ENCODE measurements at regions not wholly inside any gene's neighbourhood (a gene's known extent, or its start where the extent isn't known, plus 50 kb on each side); places are given as distances from the start of the nearest gene placed in this dataset.
A peak's percentile ranks its signal among the peaks of the same experiment; 100 is the strongest.

DNA sequence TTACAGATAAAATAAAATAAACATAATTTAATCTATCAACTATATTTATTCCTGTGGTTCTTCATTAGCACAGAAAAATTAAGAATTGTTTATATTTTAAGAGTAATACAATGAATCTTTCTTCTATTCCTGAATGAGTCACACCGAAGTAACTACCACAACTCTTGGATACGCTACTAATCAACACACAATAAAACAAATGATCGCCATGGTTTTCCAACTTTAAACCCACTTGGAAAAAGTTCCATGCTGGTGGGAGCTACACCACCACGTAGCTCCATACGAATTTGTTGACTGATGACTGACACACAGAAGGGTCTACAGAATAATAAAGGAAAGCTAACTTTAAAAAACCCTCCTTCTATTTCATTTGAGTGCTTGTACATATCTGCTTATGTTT, 135.8 kb upstream of the NEDD9 start:
- Histone ChIP-seq H3K4me2 (replicated peaks; ENCODE audit: extremely low read depth, low read length, poor library complexity, severe bottlenecking) (no peak overlapping the region), H3K27me3 (ENCODE audit: control insufficient read depth in 2 of 2, insufficient read depth in 2 of 2, low read length in 2 of 2) (no peaks in the 10 kb centered on the region), H3K9ac (ENCODE audit: insufficient read depth, low read length, poor library complexity, severe bottlenecking) (no peak overlapping the region), H2AFZ (ENCODE audit: insufficient read depth, low read depth, low read length, poor library complexity, severe bottlenecking) (no peak overlapping the region), H3K79me2 (ENCODE audit: insufficient read depth, low read length) (peaks cover 90% of the 10 kb centered on the region), H3K27ac (ENCODE audit: low read depth in 1 of 2, low read length in 2 of 2) (no peak overlapping the region), H3K36me3 (replicated peaks in 1 of 2; ENCODE audit: control insufficient read depth in 1 of 2, insufficient read depth in 2 of 2, low read length in 2 of 2) (peaks cover 0 to 12% of the 10 kb centered on the region in 2 donors), H3K4me1 (ENCODE audit: control insufficient read depth in 1 of 2, insufficient read depth in 2 of 2, low read length in 2 of 2) (peaks cover 68 to 75% of the 10 kb centered on the region in 2 donors), H3K4me3 (replicated peaks in 1 of 3; ENCODE audit: low read depth in 2 of 3, low read length in 3 of 3) (no peak overlapping the region), H4K20me1 (ENCODE audit: insufficient read depth, low read length) (no peaks in the 10 kb centered on the region), H3K9me3 (replicated peaks in 1 of 2; ENCODE audit: control insufficient read depth in 1 of 2, insufficient read depth in 1 of 2, low read length in 2 of 2) (no peaks in the 10 kb centered on the region)
- intact Hi-C loops (cut with micrococcal nuclease), result loop anchor here in 1 of 2 donors (5.0 kb wide), 2 partner anchors 44 to 51 kb away; no protein-coding TSS in a partner anchor
- Mint-ChIP-seq H3K27me3 (ENCODE audit: low read depth in 3 of 3) (peaks cover 0 to 4% (median 2%) of the 10 kb centered on the region in 3 donors), H3K4me1 (peaks cover 78% of the 10 kb centered on the region), H3K36me3 (peaks cover 51 to 56% of the 10 kb centered on the region in 2 donors), H3K27ac (peak overlapping the region in 1 of 7 donors; percentile 90), H3K4me3 (no peak overlapping the region), H3K9me3 (peaks cover 0 to 3% (median 0%) of the 10 kb centered on the region in 7 donors)
- TF ChIP-seq, protein P1, sequence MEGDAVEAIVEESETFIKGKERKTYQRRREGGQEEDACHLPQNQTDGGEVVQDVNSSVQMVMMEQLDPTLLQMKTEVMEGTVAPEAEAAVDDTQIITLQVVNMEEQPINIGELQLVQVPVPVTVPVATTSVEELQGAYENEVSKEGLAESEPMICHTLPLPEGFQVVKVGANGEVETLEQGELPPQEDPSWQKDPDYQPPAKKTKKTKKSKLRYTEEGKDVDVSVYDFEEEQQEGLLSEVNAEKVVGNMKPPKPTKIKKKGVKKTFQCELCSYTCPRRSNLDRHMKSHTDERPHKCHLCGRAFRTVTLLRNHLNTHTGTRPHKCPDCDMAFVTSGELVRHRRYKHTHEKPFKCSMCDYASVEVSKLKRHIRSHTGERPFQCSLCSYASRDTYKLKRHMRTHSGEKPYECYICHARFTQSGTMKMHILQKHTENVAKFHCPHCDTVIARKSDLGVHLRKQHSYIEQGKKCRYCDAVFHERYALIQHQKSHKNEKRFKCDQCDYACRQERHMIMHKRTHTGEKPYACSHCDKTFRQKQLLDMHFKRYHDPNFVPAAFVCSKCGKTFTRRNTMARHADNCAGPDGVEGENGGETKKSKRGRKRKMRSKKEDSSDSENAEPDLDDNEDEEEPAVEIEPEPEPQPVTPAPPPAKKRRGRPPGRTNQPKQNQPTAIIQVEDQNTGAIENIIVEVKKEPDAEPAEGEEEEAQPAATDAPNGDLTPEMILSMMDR (IDR thresholded peaks at IDR 0.05), result no peak
- no peak for DNase-seq
- WGBS (ENCODE audit: insufficient coverage), result 100% methylated on average over 2 of the region's 5 CpGs

- Mint-ChIP-seq H3K4me1 (peaks cover 75% of the 10 kb centered on the region), H3K27me3 (ENCODE audit: low read depth in 3 of 3) (peaks cover 0 to 5% (median 2%) of the 10 kb centered on the region in 3 donors), H3K27ac (peak overlapping the region; percentile 88 to 92 (median 92)), H3K9me3 (peaks cover 0 to 3% (median 0%) of the 10 kb centered on the region in 7 donors), H3K4me3 (no peak overlapping the region), H3K36me3 (peaks cover 56 to 61% of the 10 kb centered on the region in 2 donors)
- Histone ChIP-seq H3K4me1 (ENCODE audit: control insufficient read depth in 1 of 2, insufficient read depth in 2 of 2, low read length in 2 of 2) (peaks cover 63 to 69% of the 10 kb centered on the region in 2 donors), H3K36me3 (replicated peaks in 1 of 2; ENCODE audit: control insufficient read depth in 1 of 2, insufficient read depth in 2 of 2, low read length in 2 of 2) (peaks cover 0 to 17% of the 10 kb centered on the region in 2 donors), H3K9ac (ENCODE audit: insufficient read depth, low read length, poor library complexity, severe bottlenecking) (no peak overlapping the region), H3K27me3 (ENCODE audit: control insufficient read depth in 2 of 2, insufficient read depth in 2 of 2, low read length in 2 of 2) (no peaks in the 10 kb centered on the region), H3K79me2 (ENCODE audit: insufficient read depth, low read length) (peaks cover 88% of the 10 kb centered on the region), H4K20me1 (ENCODE audit: insufficient read depth, low read length) (no peaks in the 10 kb centered on the region), H3K27ac (ENCODE audit: low read depth in 1 of 2, low read length in 2 of 2) (peak overlapping the region; percentile 17 to 72), H3K9me3 (replicated peaks in 1 of 2; ENCODE audit: control insufficient read depth in 1 of 2, insufficient read depth in 1 of 2, low read length in 2 of 2) (no peaks in the 10 kb centered on the region), H3K4me2 (replicated peaks; ENCODE audit: extremely low read depth, low read length, poor library complexity, severe bottlenecking) (peak overlapping the region; percentile 32), H3K4me3 (replicated peaks in 1 of 3; ENCODE audit: low read depth in 2 of 3, low read length in 3 of 3) (peak overlapping the region in 1 of 3 experiments; percentile 10), H2AFZ (ENCODE audit: insufficient read depth, low read depth, low read length, poor library complexity, severe bottlenecking) (no peak overlapping the region)
- TF ChIP-seq, protein P1 (IDR thresholded peaks at IDR 0.05), result no peak
- no peak for DNase-seq
- 98% methylated on average over 5 of the region's 6 CpGs for WGBS (ENCODE audit: insufficient coverage)
- intact Hi-C loops (cut with micrococcal nuclease), result loop anchor here in 1 of 2 donors (5.0 kb wide), 2 partner anchors 45 to 50 kb away; no protein-coding TSS in a partner anchor
Observed at GRCh38 chr6:11367638-11368199, 135.3 kb upstream of the NEDD9 start.
